Liver (tissue), 8 donors: ENCODE measurements at regions not wholly inside any gene's neighbourhood (a gene's known extent, or its start where the extent isn't known, plus 50 kb on each side); places are given as distances from the start of the nearest gene placed in this dataset.

Experiments used
- DNase-seq: peaks from one replicate; pipeline ENCODE4 v3.0.0-alpha.2; 2017; ENCODE audit warnings: low spot score
- H3K27ac ChIP-seq, 2 donors: one replicate each; pipeline ENCODE4 v1.7.0; 2013; ENCODE audit warnings: inconsistent platforms in 2 of 2, low read length in 2 of 2, control low read depth in 1 of 2, low read depth in 1 of 2, mild to moderate bottlenecking in 1 of 2
- H3K27me3 ChIP-seq, 4 donors: one replicate each; pipeline versions ENCODE4 v1.6.1 to v1.7.0; 2013; ENCODE audit warnings: low read length in 3 of 4, inconsistent platforms in 1 of 4, mild to moderate bottlenecking in 1 of 4, moderate library complexity in 1 of 4; ENCODE audit not compliant: control insufficient read depth in 4 of 4, insufficient read depth in 4 of 4
- H3K36me3 ChIP-seq, 4 donors: one replicate each; pipeline versions ENCODE4 v1.6.1 to v1.7.0; 2013; ENCODE audit warnings: low read length in 3 of 4, mild to moderate bottlenecking in 3 of 4, low read depth in 1 of 4, moderate library complexity in 1 of 4; ENCODE audit not compliant: control insufficient read depth in 4 of 4, insufficient read depth in 3 of 4
- H3K4me1 ChIP-seq, 4 donors: one replicate each; pipeline versions ENCODE4 v1.6.1 to v1.7.0; 2013; ENCODE audit warnings: low read length in 3 of 4, mild to moderate bottlenecking in 3 of 4, moderate library complexity in 1 of 4; ENCODE audit not compliant: control insufficient read depth in 4 of 4, insufficient read depth in 4 of 4
- H3K4me3 ChIP-seq, 3 donors: one replicate each; pipeline versions ENCODE4 v1.6.1 to v1.7.0; 2013; ENCODE audit warnings: low read length in 3 of 3, control low read depth in 1 of 3, low read depth in 1 of 3, mild to moderate bottlenecking in 1 of 3
- H3K9ac ChIP-seq, 2 donors: one replicate each; pipeline ENCODE4 v1.7.0; 2013; ENCODE audit warnings: low read length in 2 of 2, mild to moderate bottlenecking in 2 of 2, moderate library complexity in 2 of 2, control low read depth in 1 of 2, low read depth in 1 of 2
- H3K9me3 ChIP-seq, 4 donors: one replicate each; pipeline versions ENCODE4 v1.6.1 to v1.7.0; 2013; ENCODE audit warnings: low read length in 3 of 4; ENCODE audit not compliant: control insufficient read depth in 4 of 4
- EGR1 ChIP-seq, 2 donors: IDR thresholded peaks; 2 replicates each; pipeline ENCODE4 v1.6.1; 2016 to 2018; ENCODE audit warnings: antibody characterized with exemption in 2 of 2, low read depth in 2 of 2
- FOXA1 ChIP-seq: IDR thresholded peaks from 2 replicates; pipeline ENCODE4 v1.6.1; 2016; ENCODE audit warnings: antibody characterized with exemption
- FOXA2 ChIP-seq: IDR thresholded peaks from 2 replicates; pipeline ENCODE4 v1.6.1; 2016; ENCODE audit warnings: antibody characterized with exemption
- GABPA ChIP-seq, 2 donors: IDR thresholded peaks in 1 of 2; conservative IDR thresholded peaks in 1 of 2; 2 replicates each; pipeline ENCODE4 v1.6.1; 2016; ENCODE audit warnings: antibody characterized with exemption in 2 of 2, mild to moderate bottlenecking in 1 of 2, moderate library complexity in 1 of 2
- HNF4A ChIP-seq, 2 donors: conservative IDR thresholded peaks; 2 replicates each; pipeline ENCODE4 v1.6.1; 2016; ENCODE audit warnings: antibody characterized with exemption in 2 of 2, mild to moderate bottlenecking in 2 of 2
- HNF4G ChIP-seq: IDR thresholded peaks from 2 replicates; pipeline ENCODE4 v1.6.1; 2016; ENCODE audit warnings: antibody characterized with exemption
- JUND ChIP-seq, 2 donors: IDR thresholded peaks; 2 replicates each; pipeline ENCODE4 v1.6.1; 2016; ENCODE audit warnings: antibody characterized with exemption in 2 of 2
- NR2F2 ChIP-seq: IDR thresholded peaks from 2 replicates; pipeline ENCODE4 v1.6.1; 2016; ENCODE audit warnings: antibody characterized with exemption
- RAD21 ChIP-seq, 2 donors: IDR thresholded peaks; 2 replicates each; pipeline ENCODE4 v1.6.1; 2016; ENCODE audit warnings: antibody characterized with exemption in 2 of 2, mild to moderate bottlenecking in 2 of 2
- RXRA ChIP-seq, 2 donors: IDR thresholded peaks; 2 replicates each; pipeline ENCODE4 v1.6.1; 2017 to 2018; ENCODE audit warnings: antibody characterized with exemption in 2 of 2, mild to moderate bottlenecking in 1 of 2
- SP1 ChIP-seq: IDR thresholded peaks from 2 replicates; pipeline ENCODE4 v1.6.1; 2018; ENCODE audit warnings: antibody characterized with exemption, mild to moderate bottlenecking
- TAF1 ChIP-seq: conservative IDR thresholded peaks from 2 replicates; pipeline ENCODE4 v1.6.1; 2016; ENCODE audit warnings: antibody characterized with exemption, mild to moderate bottlenecking
- YY1 ChIP-seq: IDR thresholded peaks from 2 replicates; pipeline ENCODE4 v1.6.1; 2016; ENCODE audit warnings: antibody characterized with exemption, mild to moderate bottlenecking
- WGBS: extraction: QIAGEN DNeasy Blood & Tissue Kit; methylation state at CpG from one replicate; pipeline ENCODE4 v1.1.7; 2013; 5-methylcytosine and 5-hydroxymethylcytosine counted together
- TF ChIP-seq, protein P1 (sequence below): IDR thresholded peaks from 2 replicates; pipeline ENCODE4 v1.6.1; 2016; ENCODE audit warnings: antibody characterized with exemption, mild to moderate bottlenecking
- TF ChIP-seq, protein P2 (sequence below): IDR thresholded peaks from 2 replicates; pipeline ENCODE4 v1.6.1; 2016; ENCODE audit warnings: antibody characterized with exemption
- TF ChIP-seq, protein P3 (sequence below): IDR thresholded peaks from 2 replicates; pipeline ENCODE4 v1.6.1; 2016; ENCODE audit warnings: antibody characterized with exemption
- TF ChIP-seq, protein P4 (sequence below): IDR thresholded peaks from 2 replicates; pipeline ENCODE4 v1.6.1; 2016; ENCODE audit warnings: antibody characterized with exemption
- TF ChIP-seq, protein P5 (sequence below): fragments of 150-350 bp; IDR thresholded peaks from 2 replicates; pipeline ENCODE4 v1.5.1; 2017; ENCODE audit warnings: improper control_type of control experiment, low read depth, low read length; ENCODE audit not compliant: missing input control
- donor health status: healthy.
- donor health status: healthy.
- donor health status: healthy.
- donor health status: healthy.
- donor health status: healthy.

DNA sequence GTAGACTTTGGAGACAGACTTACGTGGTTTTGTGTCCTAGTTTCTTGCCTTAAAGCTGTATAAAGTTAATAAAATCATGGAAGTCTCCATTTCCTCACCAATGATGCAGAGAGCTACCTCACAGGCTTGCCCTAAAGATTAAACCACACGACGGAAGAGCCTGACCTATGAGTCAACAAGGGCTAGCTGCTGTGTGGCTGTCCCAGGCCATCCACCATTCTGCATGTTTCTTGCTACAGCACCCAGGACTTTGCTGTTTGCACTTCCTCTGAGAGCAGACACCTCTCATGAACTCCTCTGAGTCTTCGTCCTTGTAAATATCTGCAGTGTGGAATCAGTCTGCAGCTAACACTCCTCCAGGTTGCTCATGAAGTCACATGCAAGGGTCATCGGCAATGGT, 160.0 kb upstream of the TRIB2 start:
- TF ChIP-seq, protein P1, sequence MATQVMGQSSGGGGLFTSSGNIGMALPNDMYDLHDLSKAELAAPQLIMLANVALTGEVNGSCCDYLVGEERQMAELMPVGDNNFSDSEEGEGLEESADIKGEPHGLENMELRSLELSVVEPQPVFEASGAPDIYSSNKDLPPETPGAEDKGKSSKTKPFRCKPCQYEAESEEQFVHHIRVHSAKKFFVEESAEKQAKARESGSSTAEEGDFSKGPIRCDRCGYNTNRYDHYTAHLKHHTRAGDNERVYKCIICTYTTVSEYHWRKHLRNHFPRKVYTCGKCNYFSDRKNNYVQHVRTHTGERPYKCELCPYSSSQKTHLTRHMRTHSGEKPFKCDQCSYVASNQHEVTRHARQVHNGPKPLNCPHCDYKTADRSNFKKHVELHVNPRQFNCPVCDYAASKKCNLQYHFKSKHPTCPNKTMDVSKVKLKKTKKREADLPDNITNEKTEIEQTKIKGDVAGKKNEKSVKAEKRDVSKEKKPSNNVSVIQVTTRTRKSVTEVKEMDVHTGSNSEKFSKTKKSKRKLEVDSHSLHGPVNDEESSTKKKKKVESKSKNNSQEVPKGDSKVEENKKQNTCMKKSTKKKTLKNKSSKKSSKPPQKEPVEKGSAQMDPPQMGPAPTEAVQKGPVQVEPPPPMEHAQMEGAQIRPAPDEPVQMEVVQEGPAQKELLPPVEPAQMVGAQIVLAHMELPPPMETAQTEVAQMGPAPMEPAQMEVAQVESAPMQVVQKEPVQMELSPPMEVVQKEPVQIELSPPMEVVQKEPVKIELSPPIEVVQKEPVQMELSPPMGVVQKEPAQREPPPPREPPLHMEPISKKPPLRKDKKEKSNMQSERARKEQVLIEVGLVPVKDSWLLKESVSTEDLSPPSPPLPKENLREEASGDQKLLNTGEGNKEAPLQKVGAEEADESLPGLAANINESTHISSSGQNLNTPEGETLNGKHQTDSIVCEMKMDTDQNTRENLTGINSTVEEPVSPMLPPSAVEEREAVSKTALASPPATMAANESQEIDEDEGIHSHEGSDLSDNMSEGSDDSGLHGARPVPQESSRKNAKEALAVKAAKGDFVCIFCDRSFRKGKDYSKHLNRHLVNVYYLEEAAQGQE = no peak
- TF ChIP-seq, protein P2, sequence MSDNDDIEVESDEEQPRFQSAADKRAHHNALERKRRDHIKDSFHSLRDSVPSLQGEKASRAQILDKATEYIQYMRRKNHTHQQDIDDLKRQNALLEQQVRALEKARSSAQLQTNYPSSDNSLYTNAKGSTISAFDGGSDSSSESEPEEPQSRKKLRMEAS = no peak
- TF ChIP-seq RXRA (IDR thresholded peaks at IDR 0.05) = no peak
- TF ChIP-seq RAD21 (IDR thresholded peaks at IDR 0.05) = no peak
- no peak for TF ChIP-seq GABPA (IDR thresholded peaks at IDR 0.05 in 1 of 2, conservative IDR thresholded peaks at IDR 0.05 in 1 of 2)
- TF ChIP-seq, protein P3, sequence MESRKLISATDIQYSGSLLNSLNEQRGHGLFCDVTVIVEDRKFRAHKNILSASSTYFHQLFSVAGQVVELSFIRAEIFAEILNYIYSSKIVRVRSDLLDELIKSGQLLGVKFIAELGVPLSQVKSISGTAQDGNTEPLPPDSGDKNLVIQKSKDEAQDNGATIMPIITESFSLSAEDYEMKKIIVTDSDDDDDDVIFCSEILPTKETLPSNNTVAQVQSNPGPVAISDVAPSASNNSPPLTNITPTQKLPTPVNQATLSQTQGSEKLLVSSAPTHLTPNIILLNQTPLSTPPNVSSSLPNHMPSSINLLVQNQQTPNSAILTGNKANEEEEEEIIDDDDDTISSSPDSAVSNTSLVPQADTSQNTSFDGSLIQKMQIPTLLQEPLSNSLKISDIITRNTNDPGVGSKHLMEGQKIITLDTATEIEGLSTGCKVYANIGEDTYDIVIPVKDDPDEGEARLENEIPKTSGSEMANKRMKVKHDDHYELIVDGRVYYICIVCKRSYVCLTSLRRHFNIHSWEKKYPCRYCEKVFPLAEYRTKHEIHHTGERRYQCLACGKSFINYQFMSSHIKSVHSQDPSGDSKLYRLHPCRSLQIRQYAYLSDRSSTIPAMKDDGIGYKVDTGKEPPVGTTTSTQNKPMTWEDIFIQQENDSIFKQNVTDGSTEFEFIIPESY = no peak
- TF ChIP-seq NR2F2 = no peak
- TF ChIP-seq, protein P4, sequence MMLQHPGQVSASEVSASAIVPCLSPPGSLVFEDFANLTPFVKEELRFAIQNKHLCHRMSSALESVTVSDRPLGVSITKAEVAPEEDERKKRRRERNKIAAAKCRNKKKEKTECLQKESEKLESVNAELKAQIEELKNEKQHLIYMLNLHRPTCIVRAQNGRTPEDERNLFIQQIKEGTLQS = no peak
- TF ChIP-seq FOXA2 = no peak
- TF ChIP-seq, protein P5, sequence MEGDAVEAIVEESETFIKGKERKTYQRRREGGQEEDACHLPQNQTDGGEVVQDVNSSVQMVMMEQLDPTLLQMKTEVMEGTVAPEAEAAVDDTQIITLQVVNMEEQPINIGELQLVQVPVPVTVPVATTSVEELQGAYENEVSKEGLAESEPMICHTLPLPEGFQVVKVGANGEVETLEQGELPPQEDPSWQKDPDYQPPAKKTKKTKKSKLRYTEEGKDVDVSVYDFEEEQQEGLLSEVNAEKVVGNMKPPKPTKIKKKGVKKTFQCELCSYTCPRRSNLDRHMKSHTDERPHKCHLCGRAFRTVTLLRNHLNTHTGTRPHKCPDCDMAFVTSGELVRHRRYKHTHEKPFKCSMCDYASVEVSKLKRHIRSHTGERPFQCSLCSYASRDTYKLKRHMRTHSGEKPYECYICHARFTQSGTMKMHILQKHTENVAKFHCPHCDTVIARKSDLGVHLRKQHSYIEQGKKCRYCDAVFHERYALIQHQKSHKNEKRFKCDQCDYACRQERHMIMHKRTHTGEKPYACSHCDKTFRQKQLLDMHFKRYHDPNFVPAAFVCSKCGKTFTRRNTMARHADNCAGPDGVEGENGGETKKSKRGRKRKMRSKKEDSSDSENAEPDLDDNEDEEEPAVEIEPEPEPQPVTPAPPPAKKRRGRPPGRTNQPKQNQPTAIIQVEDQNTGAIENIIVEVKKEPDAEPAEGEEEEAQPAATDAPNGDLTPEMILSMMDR = no peak
- no peak for TF ChIP-seq HNF4A (conservative IDR thresholded peaks at IDR 0.05)
- TF ChIP-seq EGR1 (IDR thresholded peaks at IDR 0.05; ENCODE audit: low read depth in 2 of 2) = no peak
- no peak for TF ChIP-seq TAF1
- no peak for TF ChIP-seq HNF4G
- TF ChIP-seq YY1 = no peak
- no peak for TF ChIP-seq SP1
- DNase-seq = no peak
- no peaks in the 10 kb centered on the region for H3K27me3 ChIP-seq
- no peaks in the 10 kb centered on the region for H3K9me3 ChIP-seq
- no peak overlapping the region for H3K27ac ChIP-seq
- no peak overlapping the region for H3K9ac ChIP-seq
- no peaks in the 10 kb centered on the region for H3K36me3 ChIP-seq
- no peak overlapping the region for H3K4me3 ChIP-seq
- WGBS = 54% methylated on average over 5 of the region's 5 CpGs
- no peaks in the 10 kb centered on the region for H3K4me1 ChIP-seq

DNA sequence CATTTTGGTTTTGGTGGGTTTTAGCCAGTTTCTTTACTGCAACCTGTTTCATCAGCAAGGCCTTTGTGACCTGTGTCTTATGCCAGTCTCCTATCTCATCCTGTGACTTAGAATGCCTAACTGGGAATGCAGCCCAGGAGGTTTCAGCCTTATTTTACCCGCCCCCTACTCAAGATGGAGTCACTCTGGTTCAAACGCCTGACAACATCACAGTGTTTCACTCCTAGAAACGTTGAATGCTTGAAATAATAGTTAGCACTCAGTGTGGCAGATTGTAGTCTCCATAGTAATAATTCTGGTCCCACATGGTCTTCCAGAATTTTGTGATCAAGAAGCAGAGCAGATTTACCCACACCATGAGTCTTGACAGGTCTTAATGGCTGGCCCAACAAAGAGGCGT, 159.0 kb upstream of the TRIB2 start:
- Histone ChIP-seq H3K27ac (no peak overlapping the region), H3K9ac (no peak overlapping the region), H3K36me3 (no peaks in the 10 kb centered on the region), H3K4me1 (no peaks in the 10 kb centered on the region), H3K27me3 (no peaks in the 10 kb centered on the region), H3K4me3 (no peak overlapping the region), H3K9me3 (no peaks in the 10 kb centered on the region)
- DNase-seq = no peak
- 90% methylated on average over 4 of the region's 4 CpGs for WGBS
- TF ChIP-seq HNF4G = no peak
- TF ChIP-seq, protein P4 = no peak
- TF ChIP-seq TAF1 = no peak
- no peak for TF ChIP-seq FOXA1
- no peak for TF ChIP-seq GABPA (IDR thresholded peaks at IDR 0.05 in 1 of 2, conservative IDR thresholded peaks at IDR 0.05 in 1 of 2)
- TF ChIP-seq, protein P5 = no peak
- TF ChIP-seq FOXA2 = no peak
- no peak for TF ChIP-seq JUND (IDR thresholded peaks at IDR 0.05)
- no peak for TF ChIP-seq SP1
- TF ChIP-seq, protein P1 = no peak
